ENCODE measurements at regions not wholly inside any gene's neighbourhood (a gene's known extent, or its start where the extent isn't known, plus 50 kb on each side); places are given as distances from the start of the nearest gene placed in this dataset.

DNA sequence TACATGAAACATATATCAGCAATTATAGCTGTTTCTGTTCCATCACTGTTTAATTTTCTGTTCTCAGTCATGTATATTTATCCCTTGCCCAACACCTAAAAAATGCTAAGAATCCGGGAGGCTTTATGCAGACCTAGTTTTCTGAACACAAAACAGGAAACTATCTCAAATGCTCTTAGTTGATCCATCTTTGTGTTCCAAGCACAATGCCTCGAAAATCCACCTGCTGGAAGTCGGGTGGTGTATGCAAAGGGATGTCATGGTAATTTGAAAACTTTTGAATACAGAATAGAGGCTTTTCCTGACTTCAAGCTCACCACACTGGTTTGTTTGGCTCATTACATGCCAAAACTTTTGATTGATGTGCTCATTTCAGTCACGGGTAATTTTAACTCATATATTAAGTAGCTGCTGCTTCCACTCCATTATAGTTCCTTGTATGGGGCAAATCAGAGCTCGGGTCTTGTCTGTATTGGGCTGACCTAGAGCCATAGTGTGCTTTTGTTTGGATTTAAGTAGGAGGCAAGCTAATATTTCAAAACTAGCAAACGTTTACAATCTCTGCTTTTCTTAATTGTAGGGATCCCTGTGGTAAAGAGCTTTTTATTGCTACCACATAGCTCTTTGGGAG is 646.5 kb upstream of the EPHA7 start:
- POLR2A ChIA-PET, result no interaction called here
- no peak overlapping the region for H3K4me3 ChIP-seq (ENCODE audit: low read depth, low read length)
- TF ChIP-seq, protein P1, sequence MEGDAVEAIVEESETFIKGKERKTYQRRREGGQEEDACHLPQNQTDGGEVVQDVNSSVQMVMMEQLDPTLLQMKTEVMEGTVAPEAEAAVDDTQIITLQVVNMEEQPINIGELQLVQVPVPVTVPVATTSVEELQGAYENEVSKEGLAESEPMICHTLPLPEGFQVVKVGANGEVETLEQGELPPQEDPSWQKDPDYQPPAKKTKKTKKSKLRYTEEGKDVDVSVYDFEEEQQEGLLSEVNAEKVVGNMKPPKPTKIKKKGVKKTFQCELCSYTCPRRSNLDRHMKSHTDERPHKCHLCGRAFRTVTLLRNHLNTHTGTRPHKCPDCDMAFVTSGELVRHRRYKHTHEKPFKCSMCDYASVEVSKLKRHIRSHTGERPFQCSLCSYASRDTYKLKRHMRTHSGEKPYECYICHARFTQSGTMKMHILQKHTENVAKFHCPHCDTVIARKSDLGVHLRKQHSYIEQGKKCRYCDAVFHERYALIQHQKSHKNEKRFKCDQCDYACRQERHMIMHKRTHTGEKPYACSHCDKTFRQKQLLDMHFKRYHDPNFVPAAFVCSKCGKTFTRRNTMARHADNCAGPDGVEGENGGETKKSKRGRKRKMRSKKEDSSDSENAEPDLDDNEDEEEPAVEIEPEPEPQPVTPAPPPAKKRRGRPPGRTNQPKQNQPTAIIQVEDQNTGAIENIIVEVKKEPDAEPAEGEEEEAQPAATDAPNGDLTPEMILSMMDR (IDR thresholded peaks at IDR 0.05; ENCODE audit: low read depth, low read length), result no peak
- no peak for DNase-seq (ENCODE audit: low read depth, low spot score)
- no peak overlapping the region for H3K27ac ChIP-seq (ENCODE audit: low read depth, low read length)
- CTCF ChIA-PET, result no interaction called here
- H3K27me3 ChIP-seq (ENCODE audit: control insufficient read depth, insufficient read depth, low read length), result no peaks in the 10 kb centered on the region
- H3K9me3 ChIP-seq (ENCODE audit: control insufficient read depth, insufficient read depth, low read length), result no peaks in the 10 kb centered on the region

GRCh38 chr6:94052749-94053148 is 633.4 kb upstream of the EPHA7 start:
- POLR2A ChIA-PET, result no interaction called here
- Histone ChIP-seq H3K27me3 (ENCODE audit: control insufficient read depth, insufficient read depth, low read length) (no peaks in the 10 kb centered on the region), H3K9me3 (ENCODE audit: control insufficient read depth, insufficient read depth, low read length) (peaks cover under 1% of the 10 kb centered on the region; the same call in 1 of the 2 replicates), H3K4me3 (ENCODE audit: low read depth, low read length) (no peak overlapping the region), H3K27ac (ENCODE audit: low read depth, low read length) (no peak overlapping the region)
- TF ChIP-seq, protein P1 (IDR thresholded peaks at IDR 0.05; ENCODE audit: low read depth, low read length), result no peak
- no peak for DNase-seq (ENCODE audit: low read depth, low spot score)
- CTCF ChIA-PET, result no interaction called here

DNA sequence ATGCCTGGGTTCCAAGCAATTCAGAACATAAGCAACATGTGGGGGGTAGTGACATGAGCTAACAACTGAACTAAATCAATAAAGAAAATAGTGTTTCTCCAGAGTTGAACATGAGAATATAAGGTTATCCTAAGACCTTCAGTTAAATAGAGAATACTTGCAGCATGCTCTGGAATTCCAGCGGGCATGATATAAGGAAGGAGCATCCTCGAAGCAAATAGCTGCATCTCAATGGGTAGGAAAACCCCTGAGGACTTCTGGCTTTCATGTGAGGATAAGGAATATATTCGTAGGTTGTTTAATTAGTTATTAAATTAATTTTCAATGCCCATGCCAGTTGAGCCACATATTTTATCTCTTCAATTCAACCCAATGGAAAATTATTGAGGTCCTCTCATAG is 631.2 kb upstream of the EPHA7 start:
- POLR2A ChIA-PET, result no interaction called here
- no peaks in the 10 kb centered on the region for H3K9me3 ChIP-seq (ENCODE audit: control insufficient read depth, insufficient read depth, low read length)
- no peak overlapping the region for H3K4me3 ChIP-seq (ENCODE audit: low read depth, low read length)
- no peak for DNase-seq (ENCODE audit: low read depth, low spot score)
- H3K27ac ChIP-seq (ENCODE audit: low read depth, low read length), result no peak overlapping the region
- no peaks in the 10 kb centered on the region for H3K27me3 ChIP-seq (ENCODE audit: control insufficient read depth, insufficient read depth, low read length)
- CTCF ChIA-PET, result no interaction called here
- TF ChIP-seq, protein P1 (IDR thresholded peaks at IDR 0.05; ENCODE audit: low read depth, low read length), result no peak

GRCh38 chr6:94049001-94049400 is 629.6 kb upstream of the EPHA7 start:
- CTCF ChIA-PET, result no interaction called here
- POLR2A ChIA-PET, result no interaction called here
- DNase-seq (ENCODE audit: low read depth, low spot score), result no peak
- Histone ChIP-seq H3K4me3 (ENCODE audit: low read depth, low read length) (no peak overlapping the region), H3K27ac (ENCODE audit: low read depth, low read length) (no peak overlapping the region), H3K27me3 (ENCODE audit: control insufficient read depth, insufficient read depth, low read length) (no peaks in the 10 kb centered on the region), H3K9me3 (ENCODE audit: control insufficient read depth, insufficient read depth, low read length) (no peaks in the 10 kb centered on the region)
- TF ChIP-seq, protein P1 (IDR thresholded peaks at IDR 0.05; ENCODE audit: low read depth, low read length), result no peak

GRCh38 chr6:94045099-94045829 is 625.9 kb upstream of the EPHA7 start:
- CTCF ChIA-PET, result no interaction called here

More at GRCh38 chr6:94045099-94045829, 625.9 kb upstream of the EPHA7 start:
- Histone ChIP-seq H3K4me3 (ENCODE audit: low read depth, low read length) (no peak overlapping the region), H3K27ac (ENCODE audit: low read depth, low read length) (no peak overlapping the region), H3K9me3 (ENCODE audit: control insufficient read depth, insufficient read depth, low read length) (no peaks in the 10 kb centered on the region), H3K27me3 (ENCODE audit: control insufficient read depth, insufficient read depth, low read length) (no peaks in the 10 kb centered on the region)
- TF ChIP-seq, protein P1 (IDR thresholded peaks at IDR 0.05; ENCODE audit: low read depth, low read length), result no peak
- no peak for DNase-seq (ENCODE audit: low read depth, low spot score)
- POLR2A ChIA-PET, result no interaction called here
